Astrocyte (in vitro differentiated cells and primary cell): ENCODE measurements at regions not wholly inside any gene's neighbourhood (a gene's known extent, or its start where the extent isn't known, plus 50 kb on each side); places are given as distances from the start of the nearest gene placed in this dataset.
"Not testable (repeated sequence)": the region's sequence is repeated elsewhere in the genome, so short reads cannot be mapped to it uniquely, and the experiment has no call there.

Source experiments
- CTCF ChIP-seq: IDR thresholded peaks from 2 replicates; pipeline ENCODE4 v1.5.1; 2011; ENCODE audit warnings: low read depth, mild to moderate bottlenecking, inconsistent platforms, low read length, moderate library complexity; ENCODE audit not compliant: insufficient read depth
- EZH2 ChIP-seq: IDR thresholded peaks from 2 replicates; pipeline ENCODE4 v1.6.1; 2012; ENCODE audit warnings: mild to moderate bottlenecking, low read length, inconsistent platforms; ENCODE audit not compliant: insufficient read depth

- TF ChIP-seq CTCF, EZH2: not testable (repeated sequence)
Measured at GRCh38 chr22:34834541-34834940, 231.4 kb upstream of the ISX start.
